GM19351 (cell line): ENCODE measurements at regions not wholly inside any gene's neighbourhood (a gene's known extent, or its start where the extent isn't known, plus 50 kb on each side); places are given as distances from the start of the nearest gene placed in this dataset.
A peak's percentile ranks its signal among the peaks of the same experiment; 100 is the strongest.
"Not testable (repeated sequence)": the region's sequence is repeated elsewhere in the genome, so short reads cannot be mapped to it uniquely, and the experiment has no call there.

Experiments used
- ATAC-seq: cut with Tn5 transposase; IDR thresholded peaks from one replicate; pipeline ENCODE4 v1.9.1; 2021; ENCODE audit warnings: mild to moderate bottlenecking, moderate library complexity; ENCODE audit not compliant: unreplicated experiment

DNA sequence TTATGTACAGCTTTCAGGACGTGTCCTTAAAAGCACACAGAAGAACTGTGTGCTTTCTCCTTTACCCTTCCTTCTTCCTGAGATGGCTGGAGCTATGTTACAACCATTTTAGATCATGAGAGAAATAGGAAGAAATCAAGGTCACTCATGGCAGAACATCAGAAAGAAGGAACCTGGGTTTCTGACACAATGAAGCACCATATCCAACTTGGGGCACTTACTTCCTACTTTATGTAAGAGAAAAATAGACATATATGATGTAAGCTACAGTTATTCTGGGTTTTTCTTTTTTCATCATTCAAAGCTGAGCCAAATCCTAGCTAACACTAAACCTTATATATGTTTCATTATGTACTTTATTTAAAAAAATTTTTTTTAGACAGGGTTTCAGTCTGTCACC is 79.5 kb downstream of the FAM161A start:
- no peak for ATAC-seq

DNA sequence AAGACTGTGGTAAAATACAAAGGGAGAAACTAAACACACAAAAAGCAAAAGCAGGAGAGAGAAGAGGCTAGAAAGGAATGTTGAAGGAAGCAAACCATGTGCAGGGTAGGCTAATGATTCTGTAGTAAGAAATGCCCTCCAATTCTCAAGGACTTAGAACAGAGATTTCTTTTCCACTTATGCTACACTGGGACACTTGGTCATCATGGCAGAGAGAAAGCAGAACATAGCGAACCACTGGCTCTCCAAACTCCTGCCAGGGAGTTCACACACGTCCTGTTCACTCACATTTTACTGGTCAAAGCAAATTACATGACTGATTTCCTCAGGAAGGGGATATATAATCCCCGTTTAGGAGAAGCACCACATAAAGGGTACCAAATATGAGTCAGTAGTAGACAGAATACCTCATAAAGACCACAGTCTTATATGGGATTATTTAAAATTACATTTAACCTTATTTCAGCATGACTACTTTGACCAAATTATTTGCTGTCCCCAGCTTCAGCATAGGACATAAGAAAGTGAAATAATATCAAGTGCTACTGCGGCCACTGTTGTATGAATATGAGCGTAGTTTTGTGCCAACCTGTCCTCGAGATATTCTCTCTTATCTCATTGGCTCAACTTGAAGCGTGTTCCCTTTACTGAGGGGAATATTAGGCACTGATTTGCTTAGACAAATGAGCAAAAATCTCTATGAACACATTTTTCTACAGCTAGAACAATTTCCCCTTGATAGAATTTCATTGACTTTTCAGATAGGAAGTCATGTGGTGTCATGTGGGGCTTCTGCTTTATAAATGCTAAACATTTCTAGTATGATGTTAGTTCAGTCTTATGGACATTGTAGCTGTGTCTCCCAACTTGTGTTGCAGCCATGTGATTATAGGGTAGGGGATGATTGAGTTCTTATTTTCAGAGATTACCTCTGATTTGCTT is 81.7 kb downstream of the FAM161A start:
- no peak for ATAC-seq

DNA sequence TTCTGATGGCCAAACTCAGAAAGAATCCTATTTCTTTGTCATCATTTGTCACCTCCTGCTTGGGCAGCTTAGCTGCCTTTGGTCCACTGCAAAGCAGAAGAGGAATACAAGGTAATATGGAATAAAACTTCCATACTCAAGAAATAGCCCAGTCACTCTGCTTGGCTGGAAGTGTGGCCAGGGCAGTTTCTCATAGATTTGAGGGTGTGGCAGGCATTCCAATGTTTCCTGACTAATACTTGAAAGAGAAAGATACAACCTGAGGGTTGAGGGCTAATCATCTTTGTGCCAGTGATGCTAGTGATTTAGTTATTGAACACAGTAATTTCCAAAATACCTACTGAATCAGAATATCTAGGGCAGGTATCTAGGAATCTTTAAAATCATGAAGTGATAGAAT is 83.1 kb downstream of the FAM161A start:
- no peak for ATAC-seq

DNA sequence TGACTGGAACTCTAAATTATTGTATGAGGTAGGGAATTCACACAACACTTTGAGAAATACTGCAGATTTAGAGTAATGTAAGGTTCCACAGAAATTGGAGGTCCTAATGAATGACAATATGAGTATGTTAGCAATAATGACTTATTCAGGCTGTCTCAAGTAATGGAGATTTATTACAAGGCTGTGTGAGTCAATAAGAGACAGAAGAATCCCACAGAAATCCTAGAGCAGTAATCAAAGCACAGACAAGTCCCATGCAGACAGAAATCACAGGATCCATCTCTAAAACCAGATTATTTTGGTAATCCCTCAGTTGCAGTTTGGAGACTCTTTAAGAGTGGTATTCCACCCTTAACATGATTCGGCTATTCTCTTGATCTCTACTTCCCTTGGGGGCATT is 83.6 kb downstream of the FAM161A start:
- no peak for ATAC-seq

DNA sequence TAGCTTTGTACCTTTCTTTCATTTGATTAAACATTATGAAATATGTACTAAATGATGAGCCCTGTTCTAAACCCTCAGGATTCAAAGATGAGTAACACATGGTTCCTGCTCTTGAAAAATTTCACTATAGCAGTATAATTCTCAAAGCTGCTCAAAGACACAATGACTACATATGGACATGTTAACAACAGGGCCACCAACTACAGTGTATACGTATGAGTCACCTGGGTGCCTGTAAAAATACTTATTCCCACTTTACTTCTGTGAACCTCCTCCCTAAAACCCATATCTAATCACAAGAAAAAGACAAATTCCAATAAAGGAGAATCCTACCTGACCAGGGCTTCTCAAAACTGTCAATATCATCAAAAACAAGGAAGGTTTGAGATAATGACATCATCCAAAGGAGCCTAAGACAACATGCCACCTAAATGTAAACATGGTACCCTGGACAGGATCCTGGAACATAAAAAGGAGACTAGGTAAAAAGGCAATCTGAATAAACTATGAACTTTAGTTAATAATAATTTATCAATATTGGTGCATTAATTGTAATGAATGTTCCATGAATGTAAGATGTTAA is 84.7 kb downstream of the FAM161A start:
- ATAC-seq: no peak

DNA sequence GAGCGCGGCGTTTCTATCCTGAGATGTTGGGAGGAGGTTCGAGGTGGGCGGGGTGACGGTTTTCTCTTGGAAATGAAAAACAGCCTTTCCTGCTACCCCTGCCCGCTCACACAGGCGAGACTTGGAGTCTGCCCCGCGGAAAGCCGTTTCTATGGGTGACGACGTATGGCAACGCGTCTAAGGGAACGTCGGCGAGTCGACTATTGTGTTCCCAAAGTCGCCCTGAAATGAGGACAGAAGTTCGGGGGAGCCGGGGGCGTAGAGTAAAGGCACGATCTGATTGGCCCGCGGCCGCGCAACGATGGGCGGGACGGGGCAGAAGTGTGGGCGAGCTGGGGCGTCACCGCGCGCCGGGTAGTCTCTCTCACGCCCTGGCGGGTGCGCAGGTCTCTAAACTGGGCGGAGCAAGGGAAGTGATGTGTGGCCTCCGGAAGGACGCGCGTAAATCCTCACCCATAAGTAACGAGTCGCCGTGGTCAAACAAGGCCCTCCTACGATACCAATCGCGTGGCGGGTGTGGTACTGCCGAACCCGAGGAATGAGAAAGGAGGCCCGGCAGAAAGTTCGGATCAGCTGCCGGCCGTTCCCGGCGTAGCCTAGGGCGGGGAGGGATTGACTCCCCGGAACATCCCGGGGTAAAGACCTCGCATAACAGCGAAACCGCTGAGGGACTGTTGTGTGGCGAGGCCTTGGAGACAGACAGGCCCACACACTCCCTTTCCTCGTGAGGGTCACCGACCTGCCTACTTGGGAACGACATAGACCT is 89.6 kb downstream of the FAM161A start:
- ATAC-seq: peak; percentile 98

DNA sequence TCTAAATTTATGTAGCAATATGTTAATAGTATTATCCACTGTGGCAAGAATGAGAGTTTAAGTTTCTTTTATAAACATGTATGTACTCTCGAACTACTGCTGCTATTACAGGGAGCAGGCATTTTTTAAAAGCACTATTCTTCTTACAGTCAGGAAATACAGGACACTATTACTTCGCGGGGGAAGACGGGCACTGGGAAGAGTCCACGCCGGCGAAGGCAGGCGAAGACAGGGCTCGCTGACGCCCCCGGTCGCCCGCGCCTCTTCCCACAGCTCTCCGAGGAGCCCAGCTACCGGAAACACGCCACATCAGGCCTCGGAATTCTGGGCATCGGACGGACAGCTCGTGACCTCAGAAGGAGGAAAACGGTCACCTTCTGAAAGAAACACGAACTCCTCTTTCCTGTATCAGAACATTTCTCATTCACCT is 90.2 kb downstream of the FAM161A start:
- ATAC-seq: peak; percentile 1

DNA sequence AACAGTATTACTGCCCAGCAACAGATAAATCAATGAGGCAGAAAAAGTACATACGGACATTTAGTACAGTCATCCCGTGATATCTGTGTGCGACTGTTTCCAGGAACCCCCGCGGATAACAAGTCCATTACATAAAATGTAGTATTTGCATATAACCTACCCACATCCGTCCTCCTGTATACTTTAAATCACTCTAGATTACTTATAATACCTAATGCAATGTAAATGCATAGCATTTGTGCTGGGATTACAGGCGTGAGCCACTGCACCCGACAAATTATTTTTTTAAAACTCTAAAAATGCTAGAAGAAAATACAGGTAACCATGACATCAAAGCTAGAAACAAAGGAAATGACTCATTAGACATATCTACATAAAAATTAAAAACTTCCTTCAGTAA is 91.6 kb downstream of the FAM161A start:
- no peak for ATAC-seq

DNA sequence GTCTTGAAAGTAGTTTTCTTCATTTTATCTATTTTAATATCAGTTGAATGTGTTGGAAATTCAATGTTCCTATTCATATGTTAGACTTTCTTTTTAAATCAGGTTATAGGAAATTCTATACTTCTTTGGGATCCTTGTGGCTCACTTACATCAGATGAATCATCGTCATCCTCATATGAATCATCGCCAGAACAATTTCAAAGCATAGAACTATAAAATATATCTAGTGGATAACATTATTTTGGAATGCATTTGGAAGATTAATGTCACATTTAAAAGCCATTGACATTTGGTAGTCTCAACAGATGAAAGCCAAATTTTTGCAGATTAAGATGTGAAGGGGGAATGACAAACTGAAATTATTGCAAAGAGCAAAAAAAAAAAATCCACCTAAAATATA is 94.1 kb downstream of the FAM161A start:
- no peak for ATAC-seq

DNA sequence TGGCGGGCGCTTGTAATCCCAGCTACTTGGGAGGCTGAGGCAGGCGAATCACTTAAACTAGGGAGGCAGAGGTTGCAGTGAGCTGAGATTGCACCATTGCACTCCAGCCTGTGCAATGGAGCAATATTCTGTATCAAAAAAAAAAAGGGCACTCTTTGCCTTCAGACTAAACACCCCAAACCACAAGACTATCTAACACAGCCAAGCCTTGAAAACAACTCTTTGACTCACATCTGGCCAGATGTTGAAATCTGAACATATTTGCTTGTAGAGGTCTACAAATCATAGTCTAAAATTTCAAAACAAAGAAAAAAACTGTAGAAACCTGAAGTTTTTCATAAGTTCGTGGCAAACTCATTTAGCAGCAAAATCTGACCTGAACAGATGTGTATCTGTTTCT is 94.9 kb downstream of the FAM161A start:
- no peak for ATAC-seq

DNA sequence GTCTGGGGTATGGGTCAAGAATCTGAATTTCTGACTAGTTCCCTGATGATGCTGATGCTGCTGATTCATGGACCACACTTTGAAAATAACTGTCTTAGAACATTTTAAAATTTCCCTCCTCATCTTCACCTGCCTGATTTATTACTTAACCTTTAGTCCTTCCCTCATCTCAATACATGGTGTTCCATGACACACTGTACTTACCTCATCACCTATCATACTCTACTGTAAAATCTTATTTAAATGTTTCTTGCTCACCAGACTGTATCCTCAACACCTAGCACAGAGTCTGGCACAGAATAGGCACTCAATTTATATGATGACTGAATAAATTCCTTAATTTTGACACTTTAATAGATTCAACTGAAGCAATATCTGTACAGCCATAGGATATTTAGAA is 95.7 kb downstream of the FAM161A start:
- ATAC-seq: no peak

DNA sequence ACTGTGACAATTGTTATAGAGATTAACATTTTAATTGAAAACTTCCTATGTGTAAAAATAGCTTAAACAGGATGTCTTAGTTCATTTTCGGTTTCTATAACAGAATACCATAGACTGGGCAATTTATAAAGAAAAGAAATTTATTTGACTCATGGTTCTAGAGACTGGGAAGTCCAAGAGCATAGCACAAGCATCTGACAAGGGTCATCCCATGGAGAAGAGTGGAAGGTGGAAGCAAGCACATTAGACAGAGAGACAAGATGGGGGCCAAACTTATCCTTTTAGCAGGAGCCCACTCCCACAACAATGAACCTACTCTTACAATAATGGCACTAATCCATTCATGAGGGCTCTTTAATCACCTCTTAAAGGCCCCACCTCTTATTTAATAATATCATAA is 100.3 kb downstream of the FAM161A start:
- ATAC-seq: no peak

DNA sequence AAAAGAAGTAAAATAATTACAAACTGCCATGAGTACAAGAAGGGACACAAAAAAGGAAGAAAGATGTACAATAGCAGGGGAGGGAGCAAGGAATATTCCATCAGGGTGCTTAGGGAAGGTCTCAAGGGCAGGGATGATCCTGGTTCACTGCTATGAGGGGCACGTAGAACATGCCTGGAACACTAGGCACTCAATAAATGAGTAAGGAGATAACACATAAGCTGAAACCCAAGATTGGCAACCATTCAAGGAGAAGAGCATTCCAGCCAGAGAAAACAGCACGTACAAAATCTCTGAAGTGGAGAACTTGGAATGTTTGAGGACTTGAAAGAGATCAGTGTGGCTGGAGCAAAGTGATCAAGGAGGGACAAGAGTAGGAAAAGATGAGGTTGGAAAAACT is 103.2 kb downstream of the FAM161A start:
- ATAC-seq: no peak

DNA sequence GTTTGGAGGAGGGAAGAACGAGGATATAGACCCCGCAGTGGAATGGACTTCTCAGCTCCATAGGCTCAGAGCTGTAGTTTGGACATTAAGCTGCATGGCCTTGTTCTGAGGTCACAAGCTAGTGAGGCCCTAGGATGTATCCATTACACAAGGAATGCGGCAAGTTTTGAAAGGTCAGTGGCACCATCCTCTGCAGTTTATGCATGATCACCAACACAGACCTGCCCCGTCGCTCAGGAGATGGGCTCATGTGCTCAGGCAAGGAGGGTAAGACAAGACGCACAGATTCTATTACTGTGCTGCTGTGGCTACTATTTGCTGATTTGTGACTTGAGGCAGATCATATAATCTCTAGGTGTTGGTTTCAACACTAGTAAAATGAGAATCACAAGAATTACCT is 110.9 kb downstream of the FAM161A start:
- ATAC-seq: no peak

DNA sequence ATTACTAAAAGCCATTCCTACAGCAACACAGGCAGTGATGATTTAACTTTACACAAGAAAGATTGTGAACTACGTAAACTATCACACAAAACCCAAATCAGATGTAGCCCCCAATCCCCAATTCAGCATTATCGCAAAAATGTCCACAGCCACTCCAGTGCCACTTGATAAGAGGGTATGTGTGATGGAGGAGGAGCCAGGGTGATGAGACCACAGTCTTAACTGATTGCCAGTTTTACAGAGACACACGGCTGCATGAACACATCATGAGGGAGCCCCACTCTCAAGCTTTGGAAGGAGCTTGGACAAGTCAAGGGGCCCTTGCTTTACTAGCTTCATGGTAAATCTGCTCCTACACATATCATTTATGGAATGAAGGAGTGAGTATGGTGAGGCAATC is 116.0 kb downstream of the FAM161A start:
- no peak for ATAC-seq

DNA sequence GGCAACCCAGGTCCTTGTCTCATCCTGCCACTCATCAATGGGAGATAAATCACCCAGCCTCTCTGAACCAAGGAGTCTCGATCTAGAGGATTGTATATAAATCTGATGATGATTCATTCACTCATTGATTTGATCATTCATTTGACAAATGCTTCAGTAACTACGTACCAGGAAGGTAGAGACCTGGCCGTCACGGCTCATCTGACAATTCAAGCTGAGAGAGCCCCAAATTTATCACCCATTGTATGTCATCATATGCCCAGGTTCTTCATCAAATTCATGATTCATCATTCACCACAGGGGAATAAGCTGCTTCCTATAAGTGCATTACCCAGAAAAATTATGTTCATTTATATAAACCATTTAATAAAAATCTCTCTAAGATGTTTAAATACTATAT is 116.9 kb downstream of the FAM161A start:
- ATAC-seq: no peak

DNA sequence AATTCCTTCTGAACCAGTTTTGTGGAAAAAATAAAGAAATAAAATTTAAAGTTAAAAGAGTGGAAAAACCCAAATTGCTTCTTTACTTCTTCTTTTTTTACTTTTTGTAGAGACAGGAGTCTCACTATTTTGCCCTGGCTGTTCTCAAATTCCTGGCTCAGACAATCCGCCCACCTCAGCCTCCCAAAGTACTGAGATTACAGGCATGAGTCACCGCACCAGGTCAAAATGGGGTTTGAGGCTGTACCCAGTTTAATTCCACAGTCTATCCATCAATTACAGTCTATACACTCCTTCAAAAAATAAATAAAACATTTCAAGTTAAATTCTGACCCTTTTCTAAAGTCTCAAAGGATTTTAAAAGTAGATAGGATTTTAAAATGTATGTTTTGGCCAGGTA is 120.3 kb downstream of the FAM161A start:
- ATAC-seq: no peak

DNA sequence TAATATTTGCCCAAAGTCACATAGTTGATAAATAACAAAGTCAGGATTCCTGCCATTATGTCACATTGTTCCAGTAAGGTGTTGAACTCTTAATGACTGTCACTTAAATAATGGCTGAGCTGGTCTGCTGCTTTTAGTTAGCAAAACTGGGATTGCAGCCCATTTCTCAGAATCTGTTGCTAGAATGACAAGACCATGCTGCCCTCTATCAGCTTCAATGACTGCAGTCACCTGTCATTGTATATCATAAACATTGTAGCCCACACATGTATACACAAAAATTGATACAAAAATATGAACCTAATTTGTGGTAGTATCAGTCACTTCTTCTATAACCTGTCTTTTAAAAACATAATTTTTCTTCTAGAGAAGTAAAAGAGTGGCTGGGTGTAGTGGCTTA is 121.1 kb downstream of the FAM161A start:
- ATAC-seq: no peak

DNA sequence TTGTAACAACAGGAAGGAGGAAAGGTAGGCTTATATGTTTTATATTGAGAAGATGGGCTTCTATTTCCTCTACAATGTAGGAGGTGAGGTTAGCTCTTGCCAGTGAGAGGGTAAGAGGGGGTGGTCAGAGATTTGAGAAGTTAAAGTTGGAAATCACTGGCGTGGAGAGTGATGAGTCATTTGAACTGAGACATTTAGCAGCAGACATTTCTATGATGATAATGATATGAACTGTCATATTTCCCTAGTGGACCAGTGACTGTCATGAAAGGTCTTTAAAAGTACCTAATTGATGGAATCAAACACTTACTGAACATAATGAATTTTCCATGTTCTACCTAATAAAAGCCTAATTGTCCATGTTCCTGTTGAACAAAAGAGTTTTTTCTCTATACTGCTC is 126.1 kb downstream of the FAM161A start:
- ATAC-seq: no peak

DNA sequence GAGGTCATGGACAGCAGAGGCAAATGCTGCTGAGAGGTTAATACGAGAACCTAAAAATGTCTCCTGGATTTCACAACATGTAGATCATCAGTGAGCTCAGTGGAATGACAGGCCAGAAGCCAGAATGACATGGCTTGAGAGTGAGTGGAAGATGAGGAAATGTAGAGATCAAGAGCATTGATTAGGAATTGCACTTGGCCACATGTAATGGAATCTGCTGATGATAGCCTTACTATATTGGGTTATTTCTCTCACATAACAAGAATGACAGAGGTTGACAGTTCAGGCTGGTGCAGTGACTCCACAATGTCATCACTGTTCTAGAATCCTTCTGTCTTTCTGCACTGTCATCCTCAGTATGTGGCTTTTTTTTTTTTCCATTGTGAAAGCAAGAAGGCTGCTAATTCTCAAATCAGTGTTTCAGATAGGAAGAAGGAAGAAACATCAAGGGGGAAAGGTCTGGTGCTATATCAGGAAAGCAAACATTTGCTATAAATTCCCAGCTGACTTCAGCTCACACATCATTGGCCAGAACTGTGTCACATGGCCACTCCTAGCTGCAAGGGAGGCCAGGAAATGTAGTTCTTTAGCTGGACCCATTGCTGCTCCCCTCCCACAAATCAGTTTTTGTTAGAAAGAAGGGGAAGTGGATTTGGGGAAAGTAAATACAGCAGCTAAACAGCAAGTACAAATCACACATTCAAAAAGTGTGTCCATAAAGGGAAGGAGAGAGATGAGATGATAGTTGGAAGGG is 127.2 kb downstream of the FAM161A start:
- no peak for ATAC-seq

DNA sequence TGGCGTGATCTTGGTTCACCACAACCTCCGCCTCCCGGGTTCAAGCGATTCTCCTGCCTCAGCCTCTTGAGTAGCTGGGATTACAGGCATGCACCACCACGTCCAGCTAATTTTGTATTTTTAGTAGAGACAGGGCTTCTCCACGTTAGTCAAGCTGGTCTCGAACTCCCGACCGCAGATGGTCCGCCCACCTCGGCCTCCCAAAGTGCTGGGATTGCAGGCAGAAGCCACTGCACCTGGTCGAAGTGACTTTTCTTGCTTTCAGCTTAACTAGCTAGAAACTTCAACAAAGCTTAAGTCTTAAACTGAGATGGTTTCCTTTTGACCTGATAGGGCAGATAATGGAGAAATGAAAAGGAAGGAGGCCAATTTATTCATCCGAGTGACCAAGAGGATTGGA is 130.5 kb downstream of the FAM161A start:
- not testable (repeated sequence) for ATAC-seq
